Caco-2 (cell line): ENCODE measurements at regions not wholly inside any gene's neighbourhood (a gene's known extent, or its start where the extent isn't known, plus 50 kb on each side); places are given as distances from the start of the nearest gene placed in this dataset.

Source experiments
- BruUV-seq: library from RNA; stranded (reverse); fragments of 400-500 nt; replicated peaks from 2 replicates; lab custom pipeline; 2021; lab: Mats Ljungman, UMichigan
- CTCF ChIA-PET: fragments of 300-600 bp; sonication (Branson Sonifier 250); formaldehyde crosslinking; loops from one replicate; lab custom pipeline; 2022; ENCODE audit warnings: antibody characterized with exemption; lab: Charles Lee
- POLR2A ChIA-PET: fragments of 300-600 bp; sonication (Branson Sonifier 250); formaldehyde crosslinking; loops from one replicate; lab custom pipeline; 2022; ENCODE audit warnings: antibody characterized with exemption; lab: Charles Lee
- DNase-seq, 2 experiments: peaks; one replicate each; pipeline versions ENCODE4 v3.0.0 to v3.0.0-alpha.2; 2020 to 2022
- H3K27me3 ChIP-seq: replicated peaks from 2 replicates; pipeline ENCODE4 v1.6.0; 2011; ENCODE audit warnings: low read length; ENCODE audit not compliant: control insufficient read depth, insufficient read depth
- H3K36me3 ChIP-seq: 2 replicates; pipeline ENCODE4 v1.5.1; 2011; ENCODE audit warnings: low read length; ENCODE audit not compliant: control insufficient read depth, insufficient read depth
- H3K4me1 ChIP-seq: fragments of 250-450 bp; sonication (Bioruptor Pico); 2 replicates; pipeline ENCODE4 v1.5.1; 2020; ENCODE audit warnings: mild to moderate bottlenecking
- H3K4me3 ChIP-seq: 2 replicates; pipeline ENCODE4 v1.5.1; 2011; ENCODE audit warnings: low read depth, mild to moderate bottlenecking, control low read depth, low read length
- H3K9me3 ChIP-seq: fragments of 250-450 bp; sonication (Bioruptor Pico); 2 replicates; pipeline ENCODE4 v1.5.1; 2020; ENCODE audit warnings: mild to moderate bottlenecking, moderate library complexity
- H3K27ac Mint-ChIP-seq: one replicate; pipeline ENCODE4 v1.8.0; 2022; ENCODE audit warnings: mixed read lengths; ENCODE audit not compliant: unreplicated experiment
- H3K27me3 Mint-ChIP-seq: one replicate; pipeline ENCODE4 v1.8.0; 2022; ENCODE audit warnings: mixed read lengths; ENCODE audit not compliant: insufficient read depth, unreplicated experiment
- H3K36me3 Mint-ChIP-seq: one replicate; pipeline ENCODE4 v1.8.0; 2022; ENCODE audit warnings: mild to moderate bottlenecking, mixed read lengths; ENCODE audit not compliant: insufficient read depth, unreplicated experiment
- H3K4me1 Mint-ChIP-seq: one replicate; pipeline ENCODE4 v1.8.0; 2022; ENCODE audit warnings: low read depth, mixed read lengths; ENCODE audit not compliant: unreplicated experiment
- H3K4me3 Mint-ChIP-seq: one replicate; pipeline ENCODE4 v1.8.0; 2022; ENCODE audit warnings: mild to moderate bottlenecking, moderate library complexity, mixed read lengths; ENCODE audit not compliant: unreplicated experiment
- H3K9me3 Mint-ChIP-seq: one replicate; pipeline ENCODE4 v1.8.0; 2022; ENCODE audit warnings: mixed read lengths; ENCODE audit not compliant: unreplicated experiment
- CTCF ChIP-seq, 2 experiments: fragments of 200-600 bp in 1 of 2; IDR thresholded peaks; 1 replicate in 1 of 2; 2 replicates in 1 of 2; pipeline versions ENCODE4 v1.5.1 to v1.8.0; 2011 to 2022; ENCODE audit warnings: antibody characterized with exemption in 1 of 2, control low read depth in 1 of 2, inconsistent platforms in 1 of 2, low read depth in 1 of 2, low read length in 1 of 2, mild to moderate bottlenecking in 1 of 2, moderate library complexity in 1 of 2; ENCODE audit not compliant: insufficient read depth in 1 of 2, severe bottlenecking in 1 of 2, unreplicated experiment in 1 of 2
- intact Hi-C: fragments of 100-400 bp; cut with micrococcal nuclease; formaldehyde crosslinking; loops from one replicate; pipeline ENCODE4 v1.10.0; 2022; ENCODE audit not compliant: unreplicated experiment

GRCh38 chr2:52939250-52939649 lies 828.4 kb upstream of the CHAC2 start:
- POLR2A ChIA-PET: no interaction called here
- H3K27ac Mint-ChIP-seq: no peak overlapping the region
- CTCF ChIA-PET: no interaction called here

GRCh38 chr2:52936029-52936428 lies 831.6 kb upstream of the CHAC2 start:
- ChIA-PET POLR2A (no interaction called here), CTCF (no interaction called here)
- no peak for DNase-seq
- no peak overlapping the region for H3K27ac Mint-ChIP-seq
- Histone ChIP-seq H3K36me3 (no peaks in the 10 kb centered on the region), H3K4me1 (no peaks in the 10 kb centered on the region), H3K4me3 (no peak overlapping the region), H3K27me3 (no peaks in the 10 kb centered on the region), H3K9me3 (no peaks in the 10 kb centered on the region)
- peaks cover under 1% of the 10 kb centered on the region for H3K9me3 Mint-ChIP-seq
- no peak overlapping the region for H3K4me3 Mint-ChIP-seq
- H3K4me1 Mint-ChIP-seq: no peaks in the 10 kb centered on the region
- no peaks in the 10 kb centered on the region for H3K36me3 Mint-ChIP-seq
- intact Hi-C loops: no loop called here
- TF ChIP-seq CTCF (IDR thresholded peaks at IDR 0.05; ENCODE audit: insufficient read depth in 1 of 2, low read depth in 1 of 2, low read length in 1 of 2, severe bottlenecking in 1 of 2, unreplicated experiment in 1 of 2): no peak
- no peaks in the 10 kb centered on the region for H3K27me3 Mint-ChIP-seq
- no TSS peak for BruUV-seq

More at GRCh38 chr2:52939250-52939649, 828.4 kb upstream of the CHAC2 start:
- Histone ChIP-seq H3K4me3 (no peak overlapping the region), H3K4me1 (no peaks in the 10 kb centered on the region), H3K27me3 (no peaks in the 10 kb centered on the region), H3K36me3 (no peaks in the 10 kb centered on the region), H3K9me3 (no peaks in the 10 kb centered on the region)
- no peak for TF ChIP-seq CTCF (IDR thresholded peaks at IDR 0.05; ENCODE audit: insufficient read depth in 1 of 2, low read depth in 1 of 2, low read length in 1 of 2, severe bottlenecking in 1 of 2, unreplicated experiment in 1 of 2)
- no peaks in the 10 kb centered on the region for H3K27me3 Mint-ChIP-seq
- no peaks in the 10 kb centered on the region for H3K4me1 Mint-ChIP-seq
- H3K4me3 Mint-ChIP-seq: no peak overlapping the region
- no peaks in the 10 kb centered on the region for H3K9me3 Mint-ChIP-seq
- intact Hi-C loops: no loop called here
- H3K36me3 Mint-ChIP-seq: no peaks in the 10 kb centered on the region
- no peak for DNase-seq
- BruUV-seq: no TSS peak

- no peaks in the 10 kb centered on the region for H3K36me3 ChIP-seq
- ChIA-PET CTCF (no interaction called here), POLR2A (no interaction called here)
- Mint-ChIP-seq H3K4me3 (no peak overlapping the region), H3K9me3 (peaks cover 10% of the 10 kb centered on the region), H3K4me1 (no peaks in the 10 kb centered on the region), H3K27ac (no peak overlapping the region), H3K27me3 (no peaks in the 10 kb centered on the region), H3K36me3 (no peaks in the 10 kb centered on the region)
- BruUV-seq: no TSS peak
- H3K4me3 ChIP-seq: no peak overlapping the region
- intact Hi-C loops: no loop called here
- DNase-seq: no peak
- no peaks in the 10 kb centered on the region for H3K9me3 ChIP-seq
- no peaks in the 10 kb centered on the region for H3K4me1 ChIP-seq
- TF ChIP-seq CTCF (IDR thresholded peaks at IDR 0.05; ENCODE audit: insufficient read depth in 1 of 2, low read depth in 1 of 2, low read length in 1 of 2, severe bottlenecking in 1 of 2, unreplicated experiment in 1 of 2): no peak
- H3K27me3 ChIP-seq: no peaks in the 10 kb centered on the region
Observed at GRCh38 chr2:52934920-52935640, 832.5 kb upstream of the CHAC2 start.
